ENCODE measurements at regions not wholly inside any gene's neighbourhood (a gene's known extent, or its start where the extent isn't known, plus 50 kb on each side); places are given as distances from the start of the nearest gene placed in this dataset.

DNA sequence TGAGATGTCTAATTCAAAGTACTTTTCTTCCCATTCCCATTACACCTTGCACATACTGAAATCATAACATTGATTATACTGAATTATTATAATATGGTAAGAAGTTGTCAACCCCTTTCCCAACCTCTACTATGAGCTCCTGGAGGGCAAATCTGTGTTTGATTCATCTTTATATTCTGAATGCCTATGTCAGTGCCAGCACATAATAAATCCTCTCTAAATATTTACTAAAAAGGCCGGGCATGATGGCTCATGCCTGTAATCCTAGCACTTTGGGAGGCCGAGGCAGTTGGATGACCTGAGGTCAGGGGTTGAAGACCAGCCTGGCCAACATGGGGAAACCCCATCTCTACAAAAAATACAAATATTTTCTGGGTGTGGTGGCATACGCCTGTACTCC, 392.5 kb upstream of the CADM2 start:
- no peak overlapping the region for H3K4me3 ChIP-seq (ENCODE audit: low read length)
- no peaks in the 10 kb centered on the region for H3F3A ChIP-seq (ENCODE audit: control insufficient read depth, insufficient read depth)
- H3K79me2 ChIP-seq (ENCODE audit: control insufficient read depth, low read length): no peaks in the 10 kb centered on the region
- H3K9me2 ChIP-seq (replicated peaks; ENCODE audit: control insufficient read depth, low read length): no peaks in the 10 kb centered on the region
- no peaks in the 10 kb centered on the region for H4K20me1 ChIP-seq (ENCODE audit: control insufficient read depth, insufficient read depth, low read depth, low read length)
- no peaks in the 10 kb centered on the region for H3K9me3 ChIP-seq (ENCODE audit: control insufficient read depth, insufficient read depth, low read length)
- H3K27ac ChIP-seq (ENCODE audit: low read depth, low read length): no peak overlapping the region
- no peaks in the 10 kb centered on the region for H3K4me1 ChIP-seq (ENCODE audit: control insufficient read depth, low read length)
- H3K4me2 ChIP-seq (ENCODE audit: low read length): no peak overlapping the region
- no peaks in the 10 kb centered on the region for H3K36me3 ChIP-seq (ENCODE audit: control insufficient read depth, low read length)
- H3K27me3 ChIP-seq (ENCODE audit: control insufficient read depth, low read length): no peaks in the 10 kb centered on the region
- TF ChIP-seq, protein P1, sequence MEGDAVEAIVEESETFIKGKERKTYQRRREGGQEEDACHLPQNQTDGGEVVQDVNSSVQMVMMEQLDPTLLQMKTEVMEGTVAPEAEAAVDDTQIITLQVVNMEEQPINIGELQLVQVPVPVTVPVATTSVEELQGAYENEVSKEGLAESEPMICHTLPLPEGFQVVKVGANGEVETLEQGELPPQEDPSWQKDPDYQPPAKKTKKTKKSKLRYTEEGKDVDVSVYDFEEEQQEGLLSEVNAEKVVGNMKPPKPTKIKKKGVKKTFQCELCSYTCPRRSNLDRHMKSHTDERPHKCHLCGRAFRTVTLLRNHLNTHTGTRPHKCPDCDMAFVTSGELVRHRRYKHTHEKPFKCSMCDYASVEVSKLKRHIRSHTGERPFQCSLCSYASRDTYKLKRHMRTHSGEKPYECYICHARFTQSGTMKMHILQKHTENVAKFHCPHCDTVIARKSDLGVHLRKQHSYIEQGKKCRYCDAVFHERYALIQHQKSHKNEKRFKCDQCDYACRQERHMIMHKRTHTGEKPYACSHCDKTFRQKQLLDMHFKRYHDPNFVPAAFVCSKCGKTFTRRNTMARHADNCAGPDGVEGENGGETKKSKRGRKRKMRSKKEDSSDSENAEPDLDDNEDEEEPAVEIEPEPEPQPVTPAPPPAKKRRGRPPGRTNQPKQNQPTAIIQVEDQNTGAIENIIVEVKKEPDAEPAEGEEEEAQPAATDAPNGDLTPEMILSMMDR (IDR thresholded peaks at IDR 0.05; ENCODE audit: low read depth, low read length, poor library complexity, severe bottlenecking): no peak
- TF ChIP-seq EZH2phosphoT487 (IDR thresholded peaks at IDR 0.05; ENCODE audit: borderline replicate concordance, low read length): no peak

DNA sequence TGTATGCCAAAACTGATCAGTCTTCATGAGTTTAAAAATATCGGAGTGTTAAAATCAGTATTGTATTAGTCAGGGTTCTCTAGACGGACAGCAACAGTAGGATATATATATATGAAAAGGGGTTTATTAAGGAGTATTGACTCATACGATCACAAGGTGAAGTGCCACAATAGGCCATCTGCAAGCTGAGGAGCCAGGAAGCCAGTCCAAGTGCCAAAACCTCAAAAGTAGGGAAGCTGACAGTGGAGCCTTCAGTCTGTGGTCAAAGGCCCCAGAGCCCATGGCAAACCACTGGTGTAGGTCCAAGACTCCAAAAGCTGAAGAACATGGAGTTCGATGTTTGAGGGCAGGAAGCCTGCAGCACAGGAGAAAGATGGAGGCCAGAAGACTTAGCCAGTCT, 391.0 kb upstream of the CADM2 start:
- H3F3A ChIP-seq (ENCODE audit: control insufficient read depth, insufficient read depth): no peaks in the 10 kb centered on the region
- no peaks in the 10 kb centered on the region for H3K27me3 ChIP-seq (ENCODE audit: control insufficient read depth, low read length)
- H3K4me2 ChIP-seq (ENCODE audit: low read length): no peak overlapping the region
- H3K79me2 ChIP-seq (ENCODE audit: control insufficient read depth, low read length): no peaks in the 10 kb centered on the region
- H3K27ac ChIP-seq (ENCODE audit: low read depth, low read length): no peak overlapping the region
- H3K36me3 ChIP-seq (ENCODE audit: control insufficient read depth, low read length): no peaks in the 10 kb centered on the region
- H3K4me1 ChIP-seq (ENCODE audit: control insufficient read depth, low read length): no peaks in the 10 kb centered on the region
- TF ChIP-seq, protein P1 (IDR thresholded peaks at IDR 0.05; ENCODE audit: low read depth, low read length, poor library complexity, severe bottlenecking): no peak
- TF ChIP-seq EZH2phosphoT487 (IDR thresholded peaks at IDR 0.05; ENCODE audit: borderline replicate concordance, low read length): no peak
- H4K20me1 ChIP-seq (ENCODE audit: control insufficient read depth, insufficient read depth, low read depth, low read length): no peaks in the 10 kb centered on the region
- no peak overlapping the region for H3K4me3 ChIP-seq (ENCODE audit: low read length)
- no peaks in the 10 kb centered on the region for H3K9me3 ChIP-seq (ENCODE audit: control insufficient read depth, insufficient read depth, low read length)
- H3K9me2 ChIP-seq (replicated peaks; ENCODE audit: control insufficient read depth, low read length): no peaks in the 10 kb centered on the region

DNA sequence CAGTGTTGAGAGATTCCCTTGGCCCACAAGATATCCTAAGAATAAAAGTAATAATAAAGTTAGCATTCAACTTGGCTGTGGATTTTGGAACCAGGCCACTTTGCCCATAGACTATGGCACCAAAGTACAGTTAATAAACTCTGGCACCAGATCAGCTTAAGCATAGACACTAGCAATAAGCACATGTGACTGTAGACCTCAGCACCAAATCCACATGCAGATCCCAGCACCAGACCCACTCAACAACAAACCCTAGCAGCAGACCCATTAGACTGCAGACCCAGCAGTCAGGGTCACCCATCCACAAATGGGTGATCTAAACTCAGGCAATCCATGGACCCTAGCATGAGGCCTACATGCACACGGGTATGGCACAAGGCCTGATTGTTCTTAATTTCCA, 384.8 kb upstream of the CADM2 start:
- no peaks in the 10 kb centered on the region for H4K20me1 ChIP-seq (ENCODE audit: control insufficient read depth, insufficient read depth, low read depth, low read length)
- H3F3A ChIP-seq (ENCODE audit: control insufficient read depth, insufficient read depth): no peaks in the 10 kb centered on the region
- H3K4me1 ChIP-seq (ENCODE audit: control insufficient read depth, low read length): no peaks in the 10 kb centered on the region
- no peak for TF ChIP-seq EZH2phosphoT487 (IDR thresholded peaks at IDR 0.05; ENCODE audit: borderline replicate concordance, low read length)
- TF ChIP-seq, protein P1 (IDR thresholded peaks at IDR 0.05; ENCODE audit: low read depth, low read length, poor library complexity, severe bottlenecking): no peak
- no peak overlapping the region for H3K27ac ChIP-seq (ENCODE audit: low read depth, low read length)
- H3K4me3 ChIP-seq (ENCODE audit: low read length): no peak overlapping the region
- H3K9me3 ChIP-seq (ENCODE audit: control insufficient read depth, insufficient read depth, low read length): peaks cover 3% of the 10 kb centered on the region; the same call in 1 of the 2 replicates
- H3K4me2 ChIP-seq (ENCODE audit: low read length): no peak overlapping the region
- no peaks in the 10 kb centered on the region for H3K9me2 ChIP-seq (replicated peaks; ENCODE audit: control insufficient read depth, low read length)
- no peaks in the 10 kb centered on the region for H3K79me2 ChIP-seq (ENCODE audit: control insufficient read depth, low read length)
- no peaks in the 10 kb centered on the region for H3K36me3 ChIP-seq (ENCODE audit: control insufficient read depth, low read length)
- no peaks in the 10 kb centered on the region for H3K27me3 ChIP-seq (ENCODE audit: control insufficient read depth, low read length)

DNA sequence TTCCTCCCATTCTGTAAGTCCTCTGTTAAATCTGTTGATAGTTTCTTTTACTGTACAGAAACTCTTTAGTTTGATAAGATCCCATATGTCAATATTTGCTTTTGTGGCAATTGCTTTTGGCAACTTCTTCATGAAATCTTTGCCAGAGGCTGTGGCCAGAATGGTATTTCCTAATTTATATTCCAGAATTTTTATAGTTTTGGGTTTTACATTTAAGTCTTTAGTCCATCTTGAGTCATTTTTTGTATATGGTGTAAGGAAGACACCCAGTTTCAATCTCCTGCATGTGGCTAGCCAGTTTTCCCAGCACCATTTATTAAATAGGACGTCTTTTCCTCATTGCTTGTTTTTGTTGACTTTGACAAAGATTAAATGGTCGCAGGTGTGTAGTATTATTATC, 372.4 kb upstream of the CADM2 start:
- no peaks in the 10 kb centered on the region for H3K9me2 ChIP-seq (replicated peaks; ENCODE audit: control insufficient read depth, low read length)
- H3K4me2 ChIP-seq (ENCODE audit: low read length): no peak overlapping the region
- H3K27me3 ChIP-seq (ENCODE audit: control insufficient read depth, low read length): no peaks in the 10 kb centered on the region
- no peak for TF ChIP-seq EZH2phosphoT487 (IDR thresholded peaks at IDR 0.05; ENCODE audit: borderline replicate concordance, low read length)
- TF ChIP-seq, protein P1 (IDR thresholded peaks at IDR 0.05; ENCODE audit: low read depth, low read length, poor library complexity, severe bottlenecking): no peak
- no peak overlapping the region for H3K4me3 ChIP-seq (ENCODE audit: low read length)
- no peaks in the 10 kb centered on the region for H3K9me3 ChIP-seq (ENCODE audit: control insufficient read depth, insufficient read depth, low read length)
- no peaks in the 10 kb centered on the region for H3K4me1 ChIP-seq (ENCODE audit: control insufficient read depth, low read length)
- H3K27ac ChIP-seq (ENCODE audit: low read depth, low read length): no peak overlapping the region
- no peaks in the 10 kb centered on the region for H4K20me1 ChIP-seq (ENCODE audit: control insufficient read depth, insufficient read depth, low read depth, low read length)
- H3F3A ChIP-seq (ENCODE audit: control insufficient read depth, insufficient read depth): no peaks in the 10 kb centered on the region
- H3K79me2 ChIP-seq (ENCODE audit: control insufficient read depth, low read length): no peaks in the 10 kb centered on the region
- H3K36me3 ChIP-seq (ENCODE audit: control insufficient read depth, low read length): no peaks in the 10 kb centered on the region

Data from DOHH2 (cell line).